Keratinocyte (primary cell): ENCODE measurements at regions not wholly inside any gene's neighbourhood (a gene's known extent, or its start where the extent isn't known, plus 50 kb on each side); places are given as distances from the start of the nearest gene placed in this dataset.

ENCODE experiments used
- DNase-seq: peaks from one replicate; pipeline ENCODE4 v3.0.0-alpha.2; 2011; ENCODE audit warnings: low read depth, missing footprints, low spot score
- FAIRE-seq: peaks from 2 replicates; lab custom pipeline; 2011; peaks lifted over from hg19 to GRCh38; lab: Jason Lieb, UNC
- H2AFZ ChIP-seq: 2 replicates; pipeline ENCODE4 v1.6.0; 2012; ENCODE audit warnings: low read length, control low read depth, inconsistent platforms; ENCODE audit not compliant: control insufficient read depth
- H3K27ac ChIP-seq: 2 replicates; pipeline ENCODE4 v1.5.1; 2011; ENCODE audit warnings: low read length; ENCODE audit not compliant: control insufficient read depth, insufficient read depth
- H3K27me3 ChIP-seq: 3 replicates; pipeline ENCODE4 v1.6.0; 2011; ENCODE audit warnings: low read length; ENCODE audit not compliant: control insufficient read depth, insufficient read depth; ENCODE audit errors: extremely low read depth
- H3K36me3 ChIP-seq, 2 experiments: 2 replicates in 1 of 2; 3 replicates in 1 of 2; pipeline ENCODE4 v1.5.1; 2011; ENCODE audit warnings: low read length in 2 of 2, mild to moderate bottlenecking in 1 of 2; ENCODE audit not compliant: control insufficient read depth in 2 of 2, insufficient read depth in 2 of 2; ENCODE audit errors: extremely low read depth in 1 of 2
- H3K4me1 ChIP-seq: 3 replicates; pipeline ENCODE4 v1.5.1; 2011; ENCODE audit warnings: low read length; ENCODE audit not compliant: control insufficient read depth, insufficient read depth; ENCODE audit errors: extremely low read depth
- H3K4me2 ChIP-seq: 3 replicates; pipeline ENCODE4 v1.6.0; 2011; ENCODE audit warnings: low read depth, low read length; ENCODE audit not compliant: control insufficient read depth, insufficient read depth; ENCODE audit errors: extremely low read depth
- H3K4me3 ChIP-seq, 3 experiments: fragments of 200-600 bp in 1 of 3; sonication (generic) in 1 of 3; 2 replicates in 2 of 3; 3 replicates in 1 of 3; pipeline ENCODE4 v1.5.1; 2011 to 2016; ENCODE audit warnings: low read length in 3 of 3, mild to moderate bottlenecking in 3 of 3, control low read depth in 2 of 3, inconsistent platforms in 1 of 3, low read depth in 1 of 3, mixed read lengths in 1 of 3, mixed run types in 1 of 3, moderate library complexity in 1 of 3; ENCODE audit not compliant: control insufficient read depth in 2 of 3, insufficient read depth in 2 of 3; ENCODE audit errors: extremely low read depth in 1 of 3
- H3K79me2 ChIP-seq: 2 replicates; pipeline ENCODE4 v1.6.0; 2012; ENCODE audit warnings: low read length; ENCODE audit not compliant: control insufficient read depth, insufficient read depth
- H3K9ac ChIP-seq: 3 replicates; pipeline ENCODE4 v1.6.0; 2011; ENCODE audit warnings: low read length; ENCODE audit not compliant: control insufficient read depth, insufficient read depth; ENCODE audit errors: extremely low read depth
- H3K9me1 ChIP-seq: 3 replicates; pipeline ENCODE4 v1.6.0; 2011; ENCODE audit warnings: low read length; ENCODE audit not compliant: control insufficient read depth, insufficient read depth; ENCODE audit errors: extremely low read depth
- H3K9me3 ChIP-seq: 2 replicates; pipeline ENCODE4 v1.5.1; 2012; ENCODE audit warnings: low read depth, low read length; ENCODE audit not compliant: control insufficient read depth
- H4K20me1 ChIP-seq: 3 replicates; pipeline ENCODE4 v1.6.0; 2011; ENCODE audit warnings: low read length; ENCODE audit not compliant: control insufficient read depth, insufficient read depth; ENCODE audit errors: extremely low read depth
- CTCF ChIP-seq, 3 experiments: IDR thresholded peaks in 1 of 3; conservative IDR thresholded peaks in 1 of 3; optimal IDR thresholded peaks in 1 of 3; 2 replicates in 2 of 3; 3 replicates in 1 of 3; pipeline versions ENCODE3 to v1.5.1; 2011; ENCODE audit warnings: low read length in 3 of 3, mild to moderate bottlenecking in 3 of 3, moderate library complexity in 2 of 3, control low read depth in 1 of 3, inconsistent platforms in 1 of 3; ENCODE audit not compliant: insufficient read depth in 2 of 3; ENCODE audit errors: extremely low read depth in 1 of 3
- EZH2 ChIP-seq: IDR thresholded peaks from one replicate; pipeline ENCODE4 v1.6.1; 2012; ENCODE audit warnings: inconsistent platforms, mild to moderate bottlenecking, low read length, moderate library complexity
- dilution Hi-C: fragments of 300-500 bp; cut with MboI; formaldehyde crosslinking; loops from one replicate; pipeline ENCODE4 v1.7.0; 2020; ENCODE audit warnings: low sequenced_read_pairs; ENCODE audit not compliant: extremely low pct_ligation_motif_present

- H4K20me1 ChIP-seq: no peaks in the 10 kb centered on the region
- H3K27me3 ChIP-seq: no peaks in the 10 kb centered on the region
- H3K27ac ChIP-seq: no peak overlapping the region
- no peak overlapping the region for H2AFZ ChIP-seq
- no peak overlapping the region for H3K9ac ChIP-seq
- dilution Hi-C loops: no loop called here
- H3K4me1 ChIP-seq: no peaks in the 10 kb centered on the region
- FAIRE-seq (no peak), DNase-seq (no peak)
- no peaks in the 10 kb centered on the region for H3K79me2 ChIP-seq
- no peaks in the 10 kb centered on the region for H3K9me3 ChIP-seq
- no peak for TF ChIP-seq CTCF (optimal IDR thresholded peaks at IDR 0.05 in 1 of 3, IDR thresholded peaks at IDR 0.05 in 1 of 3, conservative IDR thresholded peaks at IDR 0.05 in 1 of 3; ENCODE audit: extremely low read depth in 1 of 3, insufficient read depth in 2 of 3, low read length in 3 of 3)
- TF ChIP-seq EZH2: no peak
- H3K4me2 ChIP-seq: no peak overlapping the region
- H3K4me3 ChIP-seq: no peak overlapping the region
- no peaks in the 10 kb centered on the region for H3K36me3 ChIP-seq
- H3K9me1 ChIP-seq: no peaks in the 10 kb centered on the region
Observed at GRCh38 chr2:21429747-21430146, 306.0 kb downstream of the TDRD15 start.

- Histone ChIP-seq H3K9me3 (no peaks in the 10 kb centered on the region), H4K20me1 (no peaks in the 10 kb centered on the region), H3K4me1 (no peaks in the 10 kb centered on the region), H3K27me3 (no peaks in the 10 kb centered on the region), H3K9me1 (no peaks in the 10 kb centered on the region), H3K79me2 (no peaks in the 10 kb centered on the region), H3K4me2 (no peak overlapping the region), H3K36me3 (no peaks in the 10 kb centered on the region), H3K9ac (no peak overlapping the region), H3K27ac (no peak overlapping the region), H3K4me3 (no peak overlapping the region), H2AFZ (no peak overlapping the region)
- no peak for FAIRE-seq
- TF ChIP-seq EZH2 (no peak), CTCF (optimal IDR thresholded peaks at IDR 0.05 in 1 of 3, IDR thresholded peaks at IDR 0.05 in 1 of 3, conservative IDR thresholded peaks at IDR 0.05 in 1 of 3; ENCODE audit: extremely low read depth in 1 of 3, insufficient read depth in 2 of 3, low read length in 3 of 3) (no peak)
- dilution Hi-C loops: no loop called here
- DNase-seq: no peak
Observed at GRCh38 chr2:21431078-21431477, 307.3 kb downstream of the TDRD15 start.
